ENCODE measurements at regions not wholly inside any gene's neighbourhood (a gene's known extent, or its start where the extent isn't known, plus 50 kb on each side); places are given as distances from the start of the nearest gene placed in this dataset.
"Not testable (repeated sequence)": the region's sequence is repeated elsewhere in the genome, so short reads cannot be mapped to it uniquely, and the experiment has no call there.

- Mint-ChIP-seq H3K36me3 (peaks cover 0 to 1% of the 10 kb centered on the region in 2 donors), H3K27me3 (peaks cover 13 to 29% of the 10 kb centered on the region in 2 donors), H3K27ac (peak overlapping the region; percentile 14), H3K9me3 (peaks cover 4% of the 10 kb centered on the region in 2 donors), H3K4me3 (peak overlapping the region; percentile 49 to 68), H3K4me1 (peaks cover 9 to 12% of the 10 kb centered on the region in 2 donors)
- peak; percentile 92 to 98 for ATAC-seq (replicated peaks)
- DNase-seq = peak; percentile 53
Observed at GRCh38 chr14:95597784-95598211, 62.9 kb downstream of the GLRX5 start.

GRCh38 chr14:95601650-95602049 lies 66.8 kb downstream of the GLRX5 start:
- H3K4me1 Mint-ChIP-seq = peaks cover 9 to 12% of the 10 kb centered on the region in 2 donors
- peaks cover 25 to 34% of the 10 kb centered on the region in 2 donors for H3K27me3 Mint-ChIP-seq
- no peak for ATAC-seq (replicated peaks)
- no peak overlapping the region for H3K27ac Mint-ChIP-seq
- peaks cover 0 to 1% of the 10 kb centered on the region in 2 donors for H3K36me3 Mint-ChIP-seq
- H3K9me3 Mint-ChIP-seq = peaks cover 4% of the 10 kb centered on the region in 2 donors
- DNase-seq = no peak
- H3K4me3 Mint-ChIP-seq = no peak overlapping the region

- Mint-ChIP-seq H3K4me1 (peaks cover 0 to 3% of the 10 kb centered on the region in 2 donors), H3K4me3 (no peak overlapping the region), H3K36me3 (peaks cover 0 to 1% of the 10 kb centered on the region in 2 donors), H3K9me3 (peaks cover 4% of the 10 kb centered on the region in 2 donors), H3K27ac (no peak overlapping the region), H3K27me3 (peaks cover 24% of the 10 kb centered on the region in 2 donors)
- ATAC-seq (replicated peaks) (no peak), DNase-seq (no peak)
Observed at GRCh38 chr14:95603415-95603814, 68.6 kb downstream of the GLRX5 start.

GRCh38 chr14:95606266-95606665 lies 71.4 kb downstream of the GLRX5 start:
- no peaks in the 10 kb centered on the region for H3K36me3 Mint-ChIP-seq
- no peak for ATAC-seq (replicated peaks)
- no peak overlapping the region for H3K4me3 Mint-ChIP-seq
- peaks cover 10 to 17% of the 10 kb centered on the region in 2 donors for H3K4me1 Mint-ChIP-seq
- H3K27ac Mint-ChIP-seq = no peak overlapping the region
- H3K9me3 Mint-ChIP-seq = no peaks in the 10 kb centered on the region
- H3K27me3 Mint-ChIP-seq = peaks cover 5 to 18% of the 10 kb centered on the region in 2 donors
- no peak for DNase-seq

- Mint-ChIP-seq H3K27ac (no peak overlapping the region), H3K4me1 (peaks cover 14 to 40% of the 10 kb centered on the region in 2 donors), H3K36me3 (no peaks in the 10 kb centered on the region), H3K4me3 (no peak overlapping the region), H3K9me3 (no peaks in the 10 kb centered on the region), H3K27me3 (peaks cover 5 to 18% of the 10 kb centered on the region in 2 donors)
- no peak for DNase-seq
- ATAC-seq (replicated peaks) = no peak
Observed at GRCh38 chr14:95608637-95609235, 73.9 kb downstream of the GLRX5 start.

GRCh38 chr14:95609398-95609990 lies 74.6 kb downstream of the GLRX5 start:
- Mint-ChIP-seq H3K27me3 (peaks cover 5 to 14% of the 10 kb centered on the region in 2 donors), H3K27ac (no peak overlapping the region), H3K4me3 (no peak overlapping the region), H3K36me3 (no peaks in the 10 kb centered on the region), H3K9me3 (no peaks in the 10 kb centered on the region), H3K4me1 (peaks cover 21 to 48% of the 10 kb centered on the region in 2 donors)
- peak; percentile 65 to 70 for ATAC-seq (replicated peaks)
- DNase-seq = peak; percentile 8

GRCh38 chr14:95611293-95611880 lies 74.8 kb upstream of the TCL1B start:
- peaks cover 0 to 6% of the 10 kb centered on the region in 2 donors for H3K27me3 Mint-ChIP-seq
- peak; percentile 69 to 78 for ATAC-seq (replicated peaks)
- no peak overlapping the region for H3K27ac Mint-ChIP-seq
- DNase-seq = peak; percentile 3
- no peaks in the 10 kb centered on the region for H3K9me3 Mint-ChIP-seq
- H3K4me3 Mint-ChIP-seq = no peak overlapping the region
- H3K4me1 Mint-ChIP-seq = peaks cover 25 to 59% of the 10 kb centered on the region in 2 donors
- no peaks in the 10 kb centered on the region for H3K36me3 Mint-ChIP-seq

GRCh38 chr14:95614349-95614748 lies 71.9 kb upstream of the TCL1B start:
- Mint-ChIP-seq H3K27me3 (peaks cover 0 to 6% of the 10 kb centered on the region in 2 donors), H3K9me3 (no peaks in the 10 kb centered on the region), H3K27ac (no peak overlapping the region), H3K36me3 (no peaks in the 10 kb centered on the region), H3K4me1 (peaks cover 27 to 65% of the 10 kb centered on the region in 2 donors), H3K4me3 (no peak overlapping the region)
- ATAC-seq (replicated peaks) (peak; percentile 54 to 65), DNase-seq (no peak)

- Mint-ChIP-seq H3K4me1 (peaks cover 13 to 43% of the 10 kb centered on the region in 2 donors), H3K27ac (no peak overlapping the region), H3K36me3 (no peaks in the 10 kb centered on the region), H3K9me3 (no peaks in the 10 kb centered on the region), H3K27me3 (no peaks in the 10 kb centered on the region), H3K4me3 (no peak overlapping the region)
- DNase-seq = no peak
- ATAC-seq (replicated peaks) = no peak
Observed at GRCh38 chr14:95616745-95617144, 69.5 kb upstream of the TCL1B start.

GRCh38 chr14:95619785-95620417 lies 66.3 kb upstream of the TCL1B start:
- H3K36me3 Mint-ChIP-seq = peaks cover 5 to 12% of the 10 kb centered on the region in 2 donors
- ATAC-seq (replicated peaks) (no peak), DNase-seq (no peak)
- H3K27ac Mint-ChIP-seq = no peak overlapping the region
- H3K4me1 Mint-ChIP-seq = peaks cover 12 to 16% of the 10 kb centered on the region in 2 donors
- no peak overlapping the region for H3K4me3 Mint-ChIP-seq
- no peaks in the 10 kb centered on the region for H3K27me3 Mint-ChIP-seq
- peaks cover 3 to 7% of the 10 kb centered on the region in 2 donors for H3K9me3 Mint-ChIP-seq

GRCh38 chr14:95620659-95621059 lies 65.6 kb upstream of the TCL1B start:
- Mint-ChIP-seq H3K9me3 (peaks cover 11 to 14% of the 10 kb centered on the region in 2 donors), H3K27me3 (no peaks in the 10 kb centered on the region), H3K4me3 (peak overlapping the region; percentile 13 to 35), H3K27ac (peak overlapping the region; percentile 68), H3K36me3 (peaks cover 12 to 20% of the 10 kb centered on the region in 2 donors), H3K4me1 (peaks cover 16 to 17% of the 10 kb centered on the region in 2 donors)
- DNase-seq (no peak), ATAC-seq (replicated peaks) (no peak)

- Mint-ChIP-seq H3K27ac (no peak overlapping the region), H3K4me3 (no peak overlapping the region), H3K9me3 (peaks cover 13 to 15% of the 10 kb centered on the region in 2 donors), H3K27me3 (no peaks in the 10 kb centered on the region), H3K4me1 (peaks cover 20 to 33% of the 10 kb centered on the region in 2 donors), H3K36me3 (peaks cover 12 to 23% of the 10 kb centered on the region in 2 donors)
- DNase-seq (no peak), ATAC-seq (replicated peaks) (no peak)
Observed at GRCh38 chr14:95623195-95623594, 63.0 kb upstream of the TCL1B start.

- not testable (repeated sequence) for H3K4me3 Mint-ChIP-seq, H3K27me3 Mint-ChIP-seq, DNase-seq
- H3K36me3 Mint-ChIP-seq = peaks cover 12 to 32% of the 10 kb centered on the region in 2 donors
- H3K4me1 Mint-ChIP-seq = peaks cover 20 to 27% of the 10 kb centered on the region in 2 donors
- ATAC-seq (replicated peaks) = peak; percentile 64 to 67
- peaks cover 15 to 18% of the 10 kb centered on the region in 2 donors for H3K9me3 Mint-ChIP-seq
- H3K27ac Mint-ChIP-seq = peak overlapping the region; percentile 44
Observed at GRCh38 chr14:95625710-95626109, 60.5 kb upstream of the TCL1B start.

GRCh38 chr14:95635051-95635450 lies 51.2 kb upstream of the TCL1B start:
- Mint-ChIP-seq H3K9me3 (peaks cover 15 to 16% of the 10 kb centered on the region in 2 donors), H3K4me3 (no peak overlapping the region), H3K36me3 (peaks cover 6 to 25% of the 10 kb centered on the region in 2 donors), H3K27me3 (peaks cover 0 to 14% of the 10 kb centered on the region in 2 donors), H3K27ac (no peak overlapping the region), H3K4me1 (peaks cover 7 to 8% of the 10 kb centered on the region in 2 donors)
- ATAC-seq (replicated peaks) (no peak), DNase-seq (no peak)
